OCI-LY7 (cell line): ENCODE measurements at regions not wholly inside any gene's neighbourhood (a gene's known extent, or its start where the extent isn't known, plus 50 kb on each side); places are given as distances from the start of the nearest gene placed in this dataset.

ENCODE experiments used
- BruUV-seq: library from RNA; stranded (reverse); fragments of 400-500 nt; replicated peaks from 2 replicates; lab custom pipeline; 2021; lab: Mats Ljungman, UMichigan
- CTCF ChIA-PET: fragments of 300-600 bp; sonication (Branson Sonifier 250); formaldehyde crosslinking; loops from one replicate; lab custom pipeline; 2022; ENCODE audit warnings: antibody characterized with exemption; ENCODE audit not compliant: unreplicated experiment; lab: Charles Lee
- POLR2A ChIA-PET: fragments of 300-600 bp; sonication (Branson Sonifier 250); formaldehyde crosslinking; loops from one replicate; lab custom pipeline; 2022; ENCODE audit warnings: antibody characterized with exemption; lab: Charles Lee
- DNase-seq: peaks from one replicate; pipeline ENCODE4 v3.0.0-alpha.2; 2015; ENCODE audit warnings: low spot score
- H2AFZ ChIP-seq: fragments of 200-600 bp; sonication (generic), shearing (Covaris generic); 2 replicates; pipeline ENCODE4 v1.6.1; 2014; ENCODE audit warnings: mild to moderate bottlenecking, antibody characterized with exemption, low read length, moderate library complexity
- H3K27ac ChIP-seq: fragments of 200-600 bp; sonication (generic); 2 replicates; pipeline ENCODE4 v1.5.1; 2014; ENCODE audit warnings: mixed run types, low read depth, mild to moderate bottlenecking, moderate library complexity, low read length, inconsistent platforms; ENCODE audit not compliant: poor library complexity, severe bottlenecking
- H3K36me3 ChIP-seq: fragments of 200-600 bp; sonication (generic); 2 replicates; pipeline ENCODE4 v1.6.1; 2014; ENCODE audit warnings: mild to moderate bottlenecking, antibody characterized with exemption, low read length, moderate library complexity, mixed read lengths; ENCODE audit not compliant: insufficient read depth
- H3K4me1 ChIP-seq: fragments of 200-600 bp; sonication (generic); 2 replicates; pipeline ENCODE4 v1.5.1; 2014; ENCODE audit warnings: mild to moderate bottlenecking, low read length; ENCODE audit not compliant: insufficient read depth, poor library complexity, severe bottlenecking
- H3K4me2 ChIP-seq: fragments of 200-600 bp; sonication (generic); 2 replicates; pipeline ENCODE4 v1.6.1; 2014; ENCODE audit warnings: mild to moderate bottlenecking, low read length
- H3K4me3 ChIP-seq: fragments of 200-600 bp; sonication (generic); 2 replicates; pipeline ENCODE4 v1.5.1; 2014; ENCODE audit warnings: mild to moderate bottlenecking, low read depth, low read length; ENCODE audit not compliant: poor library complexity, severe bottlenecking
- H3K79me2 ChIP-seq: fragments of 200-600 bp; sonication (generic); 2 replicates; pipeline ENCODE4 v1.6.1; 2016; ENCODE audit warnings: low read depth, mild to moderate bottlenecking, low read length, moderate library complexity, mixed read lengths; ENCODE audit not compliant: insufficient read depth
- H3K9me2 ChIP-seq: fragments of 200-600 bp; sonication (generic); 2 replicates; pipeline ENCODE4 v1.6.1; 2016; ENCODE audit warnings: mild to moderate bottlenecking, low read length, mixed read lengths; ENCODE audit not compliant: insufficient read depth
- H3K9me3 ChIP-seq: fragments of 200-600 bp; sonication (generic); 2 replicates; pipeline ENCODE4 v1.6.1; 2014; ENCODE audit warnings: mild to moderate bottlenecking, mixed run types, low read length, mixed read lengths
- H4K20me1 ChIP-seq: fragments of 200-600 bp; sonication (generic); 2 replicates; pipeline ENCODE4 v1.6.1; 2014; ENCODE audit warnings: mild to moderate bottlenecking, antibody characterized with exemption, low read length, moderate library complexity, mixed read lengths; ENCODE audit not compliant: insufficient read depth
- CTCF ChIP-seq: fragments of 200-600 bp; sonication (generic); conservative IDR thresholded peaks from 2 replicates; pipeline ENCODE4 v1.5.1; 2014; ENCODE audit warnings: mild to moderate bottlenecking, antibody characterized with exemption, low read length, moderate library complexity, mixed read lengths
- EZH2phosphoT487 ChIP-seq: fragments of 200-600 bp; sonication (generic); IDR thresholded peaks from 2 replicates; pipeline ENCODE4 v1.6.1; 2018; ENCODE audit warnings: low read depth, borderline replicate concordance, mild to moderate bottlenecking, mixed run types, antibody characterized with exemption, low read length, moderate library complexity, mixed read lengths
- intact Hi-C: fragments of 100-400 bp; cut with micrococcal nuclease; formaldehyde crosslinking; loops from one replicate; pipeline ENCODE4 v1.10.0; 2022; ENCODE audit not compliant: unreplicated experiment

- Histone ChIP-seq H3K27ac (no peak overlapping the region), H3K79me2 (no peaks in the 10 kb centered on the region), H3K4me2 (no peak overlapping the region), H3K4me1 (no peaks in the 10 kb centered on the region), H4K20me1 (no peaks in the 10 kb centered on the region), H3K36me3 (no peaks in the 10 kb centered on the region), H3K9me3 (no peaks in the 10 kb centered on the region), H3K9me2 (no peaks in the 10 kb centered on the region), H3K4me3 (no peak overlapping the region), H2AFZ (no peak overlapping the region)
- CTCF ChIA-PET, result no interaction called here
- POLR2A ChIA-PET, result no interaction called here
- TF ChIP-seq EZH2phosphoT487, result no peak
- TF ChIP-seq CTCF, result no peak
- intact Hi-C loops, result no loop called here
- no peak for DNase-seq
- BruUV-seq, result no TSS peak
These were observed 265.3 kb downstream of the MZT1 start for GRCh38 chr13:72462166-72462565.

DNA sequence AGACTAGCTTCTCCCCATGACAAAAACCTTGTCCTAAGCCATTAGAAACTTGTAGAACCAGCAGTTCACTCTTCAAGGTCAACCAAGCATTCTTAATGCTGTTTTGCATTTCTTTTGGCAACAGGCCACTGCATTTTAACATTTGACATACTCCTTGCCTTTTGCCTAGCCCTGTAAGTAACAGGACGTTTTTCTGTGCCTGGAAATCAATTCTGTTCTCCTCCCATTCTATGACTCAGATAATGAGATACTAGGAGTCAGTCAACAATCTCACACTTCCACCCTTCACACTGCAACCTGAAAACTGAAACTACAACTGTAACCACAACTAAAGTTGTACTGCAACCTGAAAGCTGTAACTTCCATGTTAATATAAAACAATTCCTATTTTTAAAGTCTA lies 268.7 kb downstream of the MZT1 start:
- H3K27ac ChIP-seq, result no peak overlapping the region

GRCh38 chr13:72457151-72457550 lies 270.3 kb downstream of the MZT1 start:
- ChIA-PET CTCF (no interaction called here), POLR2A (interaction anchor here (0.6 to 0.8 kb wide), 2 partner anchors 15 to 124 kb away, joined by 3 read pairs; no protein-coding TSS in a partner anchor)
- Histone ChIP-seq H3K9me2 (no peaks in the 10 kb centered on the region), H3K4me3 (no peak overlapping the region), H3K4me2 (no peak overlapping the region), H3K36me3 (no peaks in the 10 kb centered on the region), H3K79me2 (no peaks in the 10 kb centered on the region), H2AFZ (no peak overlapping the region), H4K20me1 (no peaks in the 10 kb centered on the region), H3K9me3 (no peaks in the 10 kb centered on the region), H3K4me1 (no peaks in the 10 kb centered on the region), H3K27ac (no peak overlapping the region)
- BruUV-seq, result no TSS peak
- DNase-seq, result no peak
- TF ChIP-seq CTCF, result no peak
- TF ChIP-seq EZH2phosphoT487, result no peak
- intact Hi-C loops, result no loop called here

More for the DNA sequence above, 268.7 kb downstream of the MZT1 start:
- Histone ChIP-seq H2AFZ (no peak overlapping the region), H3K79me2 (no peaks in the 10 kb centered on the region), H3K4me2 (no peak overlapping the region), H3K36me3 (no peaks in the 10 kb centered on the region), H3K9me3 (no peaks in the 10 kb centered on the region), H3K9me2 (no peaks in the 10 kb centered on the region), H3K4me3 (no peak overlapping the region), H4K20me1 (no peaks in the 10 kb centered on the region), H3K4me1 (no peaks in the 10 kb centered on the region)
- CTCF ChIA-PET, result interaction anchor here (0.5 kb wide), 1 partner anchor 10 kb away, joined by 3 read pairs; no protein-coding TSS in a partner anchor
- TF ChIP-seq CTCF, result no peak
- BruUV-seq, result no TSS peak
- DNase-seq, result no peak
- POLR2A ChIA-PET, result interaction anchor here (0.7 kb wide), 1 partner anchor 642 kb away, joined by 3 read pairs; no protein-coding TSS in a partner anchor
- intact Hi-C loops, result no loop called here
